OCI-LY7 (cell line): ENCODE measurements at regions not wholly inside any gene's neighbourhood (a gene's known extent, or its start where the extent isn't known, plus 50 kb on each side); places are given as distances from the start of the nearest gene placed in this dataset.

ENCODE experiments used
- CTCF ChIP-seq: fragments of 200-600 bp; sonication (generic); conservative IDR thresholded peaks from 2 replicates; pipeline ENCODE4 v1.5.1; 2014; ENCODE audit warnings: mild to moderate bottlenecking, antibody characterized with exemption, low read length, moderate library complexity, mixed read lengths
- EZH2phosphoT487 ChIP-seq: fragments of 200-600 bp; sonication (generic); IDR thresholded peaks from 2 replicates; pipeline ENCODE4 v1.6.1; 2018; ENCODE audit warnings: low read depth, borderline replicate concordance, mild to moderate bottlenecking, mixed run types, antibody characterized with exemption, low read length, moderate library complexity, mixed read lengths

GRCh38 chrX:26918631-26919030 is 544.5 kb downstream of the PPP4R3C start:
- TF ChIP-seq CTCF = peak; percentile 65
- TF ChIP-seq EZH2phosphoT487 = no peak
